Posterior vena cava (tissue), 2 donors: ENCODE measurements at regions not wholly inside any gene's neighbourhood (a gene's known extent, or its start where the extent isn't known, plus 50 kb on each side); places are given as distances from the start of the nearest gene placed in this dataset.
"Not testable (repeated sequence)": the region's sequence is repeated elsewhere in the genome, so short reads cannot be mapped to it uniquely, and the experiment has no call there.

ENCODE experiments used
- DNase-seq: peaks from one replicate; pipeline ENCODE4 v3.0.0-alpha.2; 2020; ENCODE audit warnings: low spot score
- intact Hi-C, 2 donors: fragments of 100-400 bp; cut with DNase I; formaldehyde crosslinking; loops; one replicate each; pipeline versions ENCODE4 v1.14.1 to v1.14.2; 2022 to 2023
- microRNA-seq, 2 donors: library from miRNA; unstranded; fragments of <30 nt; microRNA quantifications; one replicate each; pipeline ENCODE4 v1.2.0, GENCODE V29; 2020 to 2021; ENCODE audit warnings: borderline microRNAs expressed in 2 of 2
- donor health status: DM: yes; HTN: yes; CAD: no.
- donor health status: DM: yes; HTN: yes; CAD: no.

DNA sequence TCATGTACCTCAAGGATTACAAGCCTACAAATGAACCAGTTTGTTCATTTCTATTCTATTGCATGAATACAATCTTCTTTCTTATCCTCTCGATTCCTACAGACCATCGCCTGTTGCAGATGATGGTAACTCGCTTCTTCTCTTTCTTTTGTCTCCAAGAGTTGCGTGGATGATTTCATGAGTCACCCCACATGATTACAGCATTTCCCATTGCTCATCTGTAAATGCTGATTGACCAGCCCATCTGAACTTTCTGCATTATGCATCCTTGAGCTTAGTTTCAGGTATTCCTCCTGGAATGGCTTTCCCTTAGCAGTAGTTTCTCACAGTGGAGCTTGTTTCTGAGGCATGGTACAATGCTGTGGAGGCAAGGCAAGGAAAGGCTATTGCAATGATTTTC is 109.6 kb upstream of the TOPAZ1 start:
- intact Hi-C loops = no loop called here
- DNase-seq = no peak

DNA sequence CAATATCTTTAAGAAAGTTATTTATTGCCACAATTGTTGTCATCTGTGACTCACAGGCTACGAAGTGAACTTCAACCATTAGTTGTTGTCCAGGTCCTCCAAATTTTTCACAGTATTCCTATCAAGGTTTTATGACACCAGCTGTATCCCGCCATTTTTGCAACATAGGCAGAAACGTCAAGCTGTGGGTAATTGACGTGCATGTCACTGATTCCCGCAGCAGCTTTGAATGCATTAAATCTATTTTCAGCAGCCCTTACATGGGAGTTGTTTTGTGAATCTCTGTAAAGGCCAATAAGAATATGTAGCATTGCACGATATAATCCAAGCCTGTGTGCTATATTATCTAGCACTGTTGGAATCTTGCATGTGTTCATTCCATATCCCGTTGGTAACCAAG is 109.1 kb upstream of the TOPAZ1 start:
- intact Hi-C loops = no loop called here
- no peak for DNase-seq

DNA sequence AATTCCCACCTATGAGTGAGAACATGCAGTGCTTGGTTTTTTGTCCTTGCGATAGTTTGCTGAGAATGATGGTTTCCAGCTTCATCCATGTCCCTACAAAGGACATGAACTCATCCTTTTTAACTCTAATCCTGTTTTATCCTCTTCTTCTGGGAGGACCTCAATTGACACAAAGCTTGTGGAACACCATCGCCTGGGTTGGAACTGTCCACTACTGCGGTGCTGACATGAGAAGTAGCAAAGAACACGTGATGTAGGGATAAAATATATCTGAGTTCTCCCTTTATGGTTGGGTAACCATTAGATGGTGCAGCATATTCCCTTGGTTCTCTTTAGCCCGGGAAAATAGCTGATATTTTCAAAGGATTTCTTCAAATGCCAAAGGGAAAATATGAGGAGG is 105.3 kb upstream of the TOPAZ1 start:
- no peak for DNase-seq
- intact Hi-C loops = no loop called here

DNA sequence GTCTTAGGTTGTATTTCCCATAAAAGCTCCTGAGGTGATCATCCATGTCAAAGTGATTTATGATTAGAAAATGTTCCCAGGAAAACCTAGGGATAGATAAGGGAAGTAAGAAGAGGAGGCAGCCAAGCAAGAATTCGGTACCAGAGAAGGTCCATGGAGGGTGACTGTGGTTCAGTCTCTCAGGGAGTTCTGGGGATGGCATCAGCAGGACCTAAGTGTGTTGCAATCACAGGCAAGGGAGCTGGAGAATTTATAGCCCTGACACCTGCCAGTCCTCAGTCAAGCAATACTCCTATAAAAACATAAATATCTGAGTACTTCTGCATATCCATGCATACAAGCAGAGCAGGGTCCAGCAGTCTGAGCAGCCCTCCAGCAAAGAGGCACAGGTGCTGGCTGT is 95.6 kb upstream of the TOPAZ1 start:
- intact Hi-C loops = no loop called here
- no peak for DNase-seq

DNA sequence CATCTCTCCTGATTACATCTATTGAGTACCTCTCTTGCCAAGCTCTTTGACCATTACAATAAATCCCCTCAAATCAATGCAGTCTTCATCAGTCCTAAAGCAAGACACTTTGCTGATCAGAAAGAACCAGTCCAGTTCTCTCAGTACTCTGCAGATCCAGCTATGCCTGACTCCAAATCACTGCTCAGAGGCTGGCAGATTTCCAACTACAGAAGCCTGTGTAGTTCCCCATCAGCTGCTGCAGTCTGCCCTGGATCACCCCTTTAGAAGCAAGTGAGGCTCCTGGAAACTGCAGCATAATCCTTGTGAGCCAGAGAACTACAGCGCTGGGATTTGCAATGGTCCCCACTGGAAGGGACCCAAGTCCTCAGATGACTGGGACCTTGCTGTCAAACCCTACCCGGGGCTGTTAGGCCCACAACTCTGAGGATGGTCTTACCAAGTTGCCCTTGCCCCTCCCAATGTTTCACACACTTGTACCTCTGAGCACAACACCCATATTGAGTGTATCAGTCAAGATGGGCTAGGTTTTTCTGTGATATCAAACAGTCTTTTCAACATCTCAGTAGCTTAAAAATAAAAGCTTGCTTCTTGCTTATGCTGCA is 81.9 kb upstream of the TOPAZ1 start:
- DNase-seq = no peak
- intact Hi-C loops = loop anchor here in 1 of 2 donors (5.0 kb wide), 1 partner anchor 963 kb away; no protein-coding TSS in a partner anchor

DNA sequence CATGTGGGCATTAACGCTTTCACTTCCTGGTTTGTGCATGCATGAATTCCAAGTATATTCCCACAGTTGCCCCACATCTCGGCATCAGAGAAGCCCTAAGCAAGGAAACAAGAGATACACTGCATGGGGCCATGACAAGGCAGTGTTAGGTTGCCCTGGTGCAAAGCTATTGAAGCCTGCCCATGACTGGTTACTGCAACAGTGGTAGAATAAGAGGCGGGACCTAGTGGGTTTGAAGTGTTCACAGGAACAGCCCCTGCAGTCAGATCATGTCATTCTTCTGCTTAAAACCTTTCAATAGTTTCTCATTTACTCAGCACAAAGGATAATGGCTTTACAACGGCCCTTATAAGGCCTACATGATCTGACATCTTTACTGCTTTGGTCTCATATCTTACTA is 80.9 kb upstream of the TOPAZ1 start:
- intact Hi-C loops = loop anchor here in 1 of 2 donors (5.0 kb wide), 1 partner anchor 961 kb away; no protein-coding TSS in a partner anchor
- DNase-seq = no peak

DNA sequence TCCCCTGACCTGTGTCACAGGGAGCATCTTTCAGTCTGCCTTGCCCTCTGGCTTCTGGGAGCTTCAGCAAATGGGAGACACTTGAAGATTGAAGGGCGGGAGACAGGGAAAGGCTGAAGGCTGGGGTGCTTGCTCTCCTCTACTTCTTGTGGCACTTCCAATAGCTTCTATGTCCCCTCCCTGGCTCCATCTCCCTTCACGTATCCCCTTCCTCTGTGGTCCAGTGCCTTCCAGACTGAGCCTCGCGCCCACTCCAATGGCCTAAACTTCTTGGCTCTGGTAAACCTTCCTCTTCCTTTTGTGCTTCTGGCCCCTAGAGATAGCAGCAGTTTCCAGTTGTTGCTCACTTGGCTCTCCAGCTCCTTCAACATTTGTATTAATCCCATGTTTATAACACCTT is 69.8 kb upstream of the TOPAZ1 start:
- DNase-seq = no peak
- intact Hi-C loops = no loop called here

DNA sequence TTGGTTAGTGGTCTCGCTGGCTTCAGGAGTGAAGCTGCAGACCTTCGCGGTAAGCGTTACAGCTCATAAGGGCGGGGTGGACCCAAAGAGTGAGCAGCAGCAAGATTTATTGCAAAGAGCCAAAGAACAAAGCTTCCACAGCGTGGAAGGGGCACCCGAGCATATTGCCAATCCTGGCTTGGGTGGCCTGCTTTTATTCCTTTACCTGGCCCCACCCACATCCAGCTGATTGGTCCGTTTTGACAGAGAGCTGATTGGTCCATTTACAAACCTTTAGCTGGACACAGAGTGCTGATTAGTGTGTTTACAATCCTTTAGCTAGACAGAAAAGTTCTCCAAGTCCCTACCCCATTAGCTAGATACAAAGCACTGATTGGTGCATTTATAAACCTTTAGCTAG is 69.0 kb upstream of the TOPAZ1 start:
- intact Hi-C loops, DNase-seq: not testable (repeated sequence)

DNA sequence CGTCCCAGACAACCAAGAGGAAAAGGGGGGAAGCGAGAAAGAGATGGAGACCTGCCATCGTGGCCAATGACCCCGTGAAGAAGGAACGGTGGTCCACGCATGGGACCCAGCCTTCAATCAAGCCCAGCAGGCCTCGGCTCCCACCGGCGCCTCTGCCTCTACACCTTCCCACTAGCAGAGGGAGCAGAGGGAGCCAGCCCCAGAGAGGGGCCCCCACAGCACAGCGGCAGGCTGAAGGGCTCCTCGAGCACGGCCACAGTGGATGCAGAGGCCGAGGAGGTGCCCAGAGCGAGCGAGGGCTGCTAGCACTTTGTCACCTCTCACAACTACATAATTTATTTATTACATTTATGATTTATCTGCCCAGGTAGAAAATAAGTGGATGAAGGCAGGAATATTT is 68.4 kb upstream of the TOPAZ1 start:
- DNase-seq = no peak
- intact Hi-C loops = no loop called here

DNA sequence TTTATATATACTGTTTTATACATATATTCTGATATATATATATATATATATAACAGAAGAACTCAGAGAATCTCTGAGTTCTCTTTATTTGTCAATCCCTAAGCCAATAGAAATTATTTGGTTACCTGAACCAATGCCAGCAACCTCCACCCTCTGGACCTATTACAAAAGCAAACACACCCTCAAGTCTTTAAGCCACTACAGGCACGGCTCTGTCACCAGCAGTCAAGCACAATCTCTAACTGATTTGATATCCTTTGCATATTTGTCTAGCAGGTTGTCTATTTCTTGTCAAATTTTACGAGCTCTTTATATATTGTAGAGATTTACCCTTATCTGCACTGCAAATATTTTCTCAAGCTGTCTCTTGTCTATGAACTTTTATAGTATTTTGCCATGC is 66.6 kb upstream of the TOPAZ1 start:
- no peak for DNase-seq
- intact Hi-C loops = no loop called here

DNA sequence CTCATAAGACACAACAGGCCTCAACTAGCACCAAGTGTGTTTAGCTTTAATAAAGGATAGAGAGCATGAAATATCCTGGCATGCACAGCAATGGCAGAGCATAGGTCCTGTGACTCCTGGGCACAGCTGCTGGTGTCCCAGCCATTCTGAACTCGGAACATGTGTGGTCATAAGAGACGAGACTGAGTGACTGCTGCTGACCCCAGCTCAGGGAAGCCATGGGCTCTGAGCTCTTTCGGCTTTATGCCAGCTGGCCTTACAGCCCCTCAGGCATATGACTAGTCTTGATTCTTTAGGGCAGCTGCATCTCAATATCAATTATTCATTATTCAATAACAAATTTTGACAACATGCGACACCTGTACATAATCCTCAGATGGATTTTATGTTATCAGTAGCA is 62.4 kb upstream of the TOPAZ1 start:
- DNase-seq = no peak
- intact Hi-C loops = no loop called here

DNA sequence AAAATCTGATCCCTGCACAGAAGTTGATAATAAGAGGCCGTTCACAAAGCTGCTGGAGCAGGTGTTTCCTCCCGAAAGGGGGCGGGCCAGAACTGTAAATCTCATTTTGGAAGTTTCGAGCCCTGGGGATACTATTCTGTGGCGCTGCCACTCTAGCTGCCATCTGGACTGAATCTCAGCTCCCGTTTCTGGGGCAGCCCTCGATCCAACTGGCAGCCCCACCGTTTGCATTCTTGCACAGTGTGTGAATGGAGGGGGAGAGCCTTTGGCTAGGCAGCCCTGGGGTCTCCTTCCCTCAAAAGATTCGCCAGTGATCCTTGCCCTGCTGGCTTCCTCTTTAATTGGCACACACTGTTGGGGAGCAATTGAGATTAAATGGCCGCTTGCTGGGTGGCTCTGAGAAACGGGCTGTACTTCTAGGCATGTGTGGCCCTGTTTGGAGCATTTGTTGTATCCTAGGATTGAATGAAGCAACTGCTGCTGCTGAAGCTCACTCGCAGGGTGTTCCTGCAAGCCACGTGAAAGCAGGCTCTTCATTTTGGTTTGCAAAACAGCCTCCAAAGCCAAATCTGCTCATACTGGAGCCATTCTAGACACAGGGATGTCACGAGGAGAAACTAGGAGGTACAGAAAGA is 57.2 kb upstream of the TOPAZ1 start:
- DNase-seq = no peak
- intact Hi-C loops = no loop called here

DNA sequence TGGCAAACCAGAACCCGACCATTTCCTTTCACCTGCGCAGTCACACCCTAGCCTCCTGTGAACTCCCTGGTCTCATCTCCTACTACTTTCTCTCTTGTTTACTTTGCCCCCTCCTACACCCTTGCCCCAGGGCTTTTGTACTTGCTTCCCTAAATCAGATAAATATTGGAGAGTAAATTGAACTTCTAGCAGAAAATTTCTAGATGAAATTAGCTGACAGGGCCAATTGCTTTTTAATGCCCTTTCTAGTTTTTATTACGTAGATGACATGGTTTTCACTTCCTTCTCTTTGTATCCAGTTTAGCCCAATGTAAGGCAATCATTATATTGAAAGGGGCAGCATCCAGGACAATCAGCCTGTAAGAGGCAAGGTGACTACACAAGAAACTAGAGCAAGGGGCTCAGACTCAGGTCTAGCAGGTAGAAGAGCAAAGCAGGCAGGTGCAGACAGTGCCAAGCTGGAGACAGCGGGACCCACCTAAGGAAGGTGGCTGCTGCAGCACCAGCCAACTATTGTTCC is 56.2 kb upstream of the TOPAZ1 start:
- no peak for DNase-seq
- intact Hi-C loops = no loop called here

DNA sequence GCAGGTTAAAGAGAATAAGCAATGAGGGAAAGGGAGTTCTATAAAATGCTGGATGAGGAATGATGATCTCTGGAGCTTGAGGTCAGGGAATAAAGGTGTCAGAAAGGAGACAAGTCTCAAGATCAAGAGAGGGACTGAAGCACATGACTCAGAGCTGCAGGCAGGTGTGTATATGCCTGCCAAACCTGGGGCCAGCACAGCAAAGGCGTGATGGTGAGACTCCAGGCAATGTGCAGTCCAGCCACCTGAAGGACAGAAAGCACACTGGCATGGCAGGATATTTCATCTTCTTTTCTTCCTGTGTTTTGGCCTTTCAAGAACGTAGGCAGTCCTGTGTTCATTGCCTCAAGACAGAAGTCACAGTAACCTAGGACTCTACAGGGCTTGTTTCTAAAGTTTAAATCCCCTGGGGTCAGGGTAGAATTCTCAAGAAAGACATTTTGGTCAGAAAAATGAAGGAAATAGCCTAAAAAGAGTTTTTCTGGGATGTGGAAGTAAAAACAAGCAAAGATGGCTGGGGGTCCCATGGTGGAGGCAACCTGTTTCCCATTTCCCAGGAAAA is 55.5 kb upstream of the TOPAZ1 start:
- intact Hi-C loops = no loop called here
- no peak for DNase-seq

DNA sequence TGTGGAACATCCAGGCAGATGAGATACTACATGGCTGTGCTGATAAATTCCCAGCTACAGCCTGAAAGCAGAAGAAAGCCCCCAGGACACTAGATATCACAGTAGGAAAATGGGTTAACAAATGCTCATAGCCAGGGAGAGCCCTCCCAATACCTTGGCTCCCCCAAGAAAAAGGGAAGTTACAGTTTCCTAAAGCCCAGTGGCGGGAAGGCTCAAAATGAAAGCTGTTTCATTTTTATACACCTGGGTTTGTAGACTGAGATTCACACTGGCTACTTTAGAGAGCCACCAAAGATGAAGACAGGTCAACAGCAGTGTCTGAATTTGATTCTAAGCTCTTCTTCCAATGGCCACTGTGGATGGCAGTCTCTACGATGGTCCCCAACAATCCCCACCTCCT is 55.0 kb upstream of the TOPAZ1 start:
- intact Hi-C loops = no loop called here
- DNase-seq = no peak

Small RNAs in the stretch of these regions (microRNA-seq; reads per million reads assigned to microRNA genes)
- gene MIR138-1 = 1.6 to 4.4 reads per million in 2 donors
